Neural cell (in vitro differentiated cells): ENCODE measurements at regions not wholly inside any gene's neighbourhood (a gene's known extent, or its start where the extent isn't known, plus 50 kb on each side); places are given as distances from the start of the nearest gene placed in this dataset.

Experiments used
- H2AFZ ChIP-seq: fragments of 200-600, 300-800 bp; sonication (generic), shearing (Covaris generic); 2 replicates; pipeline ENCODE4 v1.6.0; 2014; ENCODE audit warnings: low read depth, mild to moderate bottlenecking, antibody characterized with exemption, low read length, moderate library complexity
- H3F3A ChIP-seq: fragments of 200-600 bp; shearing (Covaris generic); 2 replicates; pipeline ENCODE4 v1.6.1; 2016; ENCODE audit warnings: mild to moderate bottlenecking, moderate library complexity, mixed read lengths, antibody characterized with exemption, low read length; ENCODE audit not compliant: insufficient read depth, poor library complexity, severe bottlenecking
- H3K27ac ChIP-seq: fragments of 200-600, 300-800 bp; sonication (generic), shearing (Covaris generic); 2 replicates; pipeline ENCODE4 v1.5.1; 2014; ENCODE audit warnings: mild to moderate bottlenecking, low read length, moderate library complexity
- H3K27me3 ChIP-seq: fragments of 300-800, 200-600 bp; sonication (generic), shearing (Covaris generic); 2 replicates; pipeline ENCODE4 v1.6.0; 2014; ENCODE audit warnings: mild to moderate bottlenecking, low read depth, low read length, moderate library complexity; ENCODE audit not compliant: insufficient read depth
- H3K36me3 ChIP-seq: fragments of 300-800, 200-600 bp; sonication (generic), shearing (Covaris generic); 2 replicates; pipeline ENCODE4 v1.5.1; 2014; ENCODE audit warnings: mild to moderate bottlenecking, antibody characterized with exemption, low read length, moderate library complexity; ENCODE audit not compliant: insufficient read depth
- H3K4me2 ChIP-seq: fragments of 300-800, 200-600 bp; sonication (generic), shearing (Covaris generic); 2 replicates; pipeline ENCODE4 v1.6.0; 2014; ENCODE audit warnings: mild to moderate bottlenecking, low read length
- H3K4me3 ChIP-seq: fragments of 300-800, 200-600 bp; sonication (generic), shearing (Covaris generic); 2 replicates; pipeline ENCODE4 v1.5.1; 2014; ENCODE audit warnings: mild to moderate bottlenecking, low read length, moderate library complexity
- H3K79me2 ChIP-seq: fragments of 200-600 bp; shearing (Covaris generic); replicated peaks from 2 replicates; pipeline ENCODE4 v1.6.0; 2014; ENCODE audit warnings: mild to moderate bottlenecking, low read length, moderate library complexity; ENCODE audit not compliant: insufficient read depth
- H3K9ac ChIP-seq: fragments of 300-800, 200-600 bp; sonication (generic), shearing (Covaris generic); 2 replicates; pipeline ENCODE4 v1.6.1; 2016; ENCODE audit warnings: mild to moderate bottlenecking, low read length, mixed read lengths
- H3K9me2 ChIP-seq: fragments of 200-600 bp; shearing (Covaris generic); 2 replicates; pipeline ENCODE4 v1.6.1; 2016; ENCODE audit warnings: mild to moderate bottlenecking, low read length, mixed read lengths; ENCODE audit not compliant: insufficient read depth
- H3K9me3 ChIP-seq: fragments of 200-600, 300-800 bp; sonication (generic), shearing (Covaris generic); 2 replicates; pipeline ENCODE4 v1.6.1; 2016; ENCODE audit warnings: mild to moderate bottlenecking, mixed run types, low read length, moderate library complexity, mixed read lengths
- H4K20me1 ChIP-seq: fragments of 200-600 bp; shearing (Covaris generic); 2 replicates; pipeline ENCODE4 v1.6.1; 2016; ENCODE audit warnings: mild to moderate bottlenecking, mixed run types; ENCODE audit not compliant: insufficient read depth
- EP300 ChIP-seq: fragments of 450-650 bp; conservative IDR thresholded peaks from 2 replicates; pipeline ENCODE4 v1.6.1; 2014; ENCODE audit warnings: antibody characterized with exemption, mild to moderate bottlenecking, moderate library complexity; ENCODE audit not compliant: poor library complexity, severe bottlenecking
- EZH2 ChIP-seq: fragments of 200-600, 300-800 bp; shearing (Covaris generic), sonication (generic); IDR thresholded peaks from 2 replicates; pipeline ENCODE4 v1.6.1; 2014; ENCODE audit warnings: antibody characterized with exemption, low read length, borderline replicate concordance, mild to moderate bottlenecking; ENCODE audit not compliant: insufficient read depth, poor library complexity, severe bottlenecking
- MXI1 ChIP-seq: fragments of 450-650 bp; conservative IDR thresholded peaks from 2 replicates; pipeline ENCODE4 v1.6.1; 2014; ENCODE audit warnings: antibody characterized with exemption, mild to moderate bottlenecking; ENCODE audit not compliant: poor library complexity, severe bottlenecking
- POLR2AphosphoS5 ChIP-seq: IDR thresholded peaks from 2 replicates; pipeline ENCODE4 v1.6.1; 2012
- RAD21 ChIP-seq: fragments of 450-650 bp; conservative IDR thresholded peaks from 2 replicates; pipeline ENCODE4 v1.6.1; 2014; ENCODE audit warnings: antibody characterized with exemption, mild to moderate bottlenecking, moderate library complexity
- REST ChIP-seq: IDR thresholded peaks from 2 replicates; pipeline ENCODE4 v1.6.1; 2012; ENCODE audit warnings: borderline replicate concordance
- SMC3 ChIP-seq: fragments of 450-650 bp; conservative IDR thresholded peaks from 2 replicates; pipeline ENCODE4 v1.6.1; 2014; ENCODE audit warnings: antibody characterized with exemption, mild to moderate bottlenecking, moderate library complexity; ENCODE audit not compliant: poor library complexity
- TAF1 ChIP-seq: IDR thresholded peaks from 2 replicates; pipeline ENCODE4 v1.6.1; 2012; ENCODE audit warnings: low read depth
- TF ChIP-seq, protein P1 (sequence below): fragments of 450-650 bp; IDR thresholded peaks from 2 replicates; pipeline ENCODE4 v1.5.1; 2014; ENCODE audit warnings: antibody characterized with exemption, mild to moderate bottlenecking, moderate library complexity; ENCODE audit not compliant: poor library complexity, severe bottlenecking

DNA sequence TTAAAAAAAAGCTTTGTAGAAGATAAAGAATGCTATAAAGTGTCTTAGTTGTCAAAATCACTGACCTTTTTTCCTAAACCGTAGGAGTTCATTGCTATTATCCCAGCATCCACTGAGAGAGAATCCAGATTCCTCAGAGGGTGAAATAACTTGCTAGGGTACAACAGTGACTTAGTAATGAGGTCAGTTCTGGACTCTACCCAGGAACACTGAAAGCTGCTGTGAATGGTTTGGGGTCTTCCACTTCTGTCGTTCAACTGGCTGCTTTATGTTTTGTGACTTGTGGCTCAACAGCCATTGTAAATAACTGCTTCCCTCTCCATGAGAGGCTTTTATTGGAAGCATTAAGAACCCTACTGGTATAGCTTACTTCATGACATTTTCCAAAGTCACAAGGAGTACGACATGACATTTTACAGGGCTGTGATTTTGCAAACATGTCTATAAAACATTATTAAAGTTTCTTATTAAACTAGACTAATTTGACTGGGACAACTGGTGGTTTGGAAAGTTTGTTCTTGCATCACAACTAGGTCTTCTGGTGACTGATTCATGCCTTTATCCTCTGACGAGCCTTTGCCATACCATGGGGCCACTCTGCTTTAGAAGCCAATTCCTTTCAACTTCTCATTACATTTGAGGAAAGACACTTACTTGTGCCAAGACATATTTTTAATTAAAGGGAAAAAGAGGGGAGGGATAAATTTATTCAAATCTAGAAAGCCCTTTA, 92.2 kb upstream of the CDH11 start:
- no peaks in the 10 kb centered on the region for H3K9me2 ChIP-seq
- H3K36me3 ChIP-seq, result no peaks in the 10 kb centered on the region
- no peaks in the 10 kb centered on the region for H3K27me3 ChIP-seq
- no peaks in the 10 kb centered on the region for H4K20me1 ChIP-seq
- no peak overlapping the region for H3K4me2 ChIP-seq
- H2AFZ ChIP-seq, result no peak overlapping the region
- TF ChIP-seq REST, result no peak
- H3K9ac ChIP-seq, result no peak overlapping the region
- no peaks in the 10 kb centered on the region for H3K79me2 ChIP-seq
- H3K4me3 ChIP-seq, result no peak overlapping the region
- H3K27ac ChIP-seq, result no peak overlapping the region
- no peaks in the 10 kb centered on the region for H3F3A ChIP-seq
- H3K9me3 ChIP-seq, result no peaks in the 10 kb centered on the region

DNA sequence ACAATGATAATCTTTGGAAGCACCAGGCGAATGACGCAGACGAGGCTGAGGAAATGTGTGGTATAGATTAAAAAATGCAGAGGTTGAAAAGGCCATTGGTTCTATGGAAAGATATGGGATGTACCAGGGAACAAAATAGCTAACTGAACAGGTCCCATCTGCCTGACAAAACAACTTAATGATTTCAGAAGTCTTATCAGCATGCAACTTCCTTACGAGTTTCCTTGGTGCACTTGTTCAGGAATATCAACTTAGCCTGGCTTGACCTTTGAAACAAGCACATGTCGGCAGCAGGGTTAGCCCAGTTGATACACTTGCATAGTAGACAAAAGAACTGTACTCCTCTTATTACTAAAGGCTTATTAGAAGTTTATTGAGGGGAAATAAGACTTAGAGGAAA, 90.9 kb upstream of the CDH11 start:
- no peaks in the 10 kb centered on the region for H3K79me2 ChIP-seq
- no peaks in the 10 kb centered on the region for H3K27me3 ChIP-seq

More for the DNA sequence above, 90.9 kb upstream of the CDH11 start:
- Histone ChIP-seq H3K36me3 (no peaks in the 10 kb centered on the region), H3K4me3 (no peak overlapping the region), H3K9ac (no peak overlapping the region), H3F3A (no peaks in the 10 kb centered on the region), H3K4me2 (no peak overlapping the region), H3K9me2 (no peaks in the 10 kb centered on the region), H3K9me3 (no peaks in the 10 kb centered on the region), H4K20me1 (no peaks in the 10 kb centered on the region), H3K27ac (no peak overlapping the region), H2AFZ (no peak overlapping the region)
- TF ChIP-seq MXI1 (no peak), RAD21 (no peak), REST (no peak), TAF1 (no peak), EZH2 (no peak), EP300 (no peak), SMC3 (no peak), POLR2AphosphoS5 (no peak)
- TF ChIP-seq, protein P1, sequence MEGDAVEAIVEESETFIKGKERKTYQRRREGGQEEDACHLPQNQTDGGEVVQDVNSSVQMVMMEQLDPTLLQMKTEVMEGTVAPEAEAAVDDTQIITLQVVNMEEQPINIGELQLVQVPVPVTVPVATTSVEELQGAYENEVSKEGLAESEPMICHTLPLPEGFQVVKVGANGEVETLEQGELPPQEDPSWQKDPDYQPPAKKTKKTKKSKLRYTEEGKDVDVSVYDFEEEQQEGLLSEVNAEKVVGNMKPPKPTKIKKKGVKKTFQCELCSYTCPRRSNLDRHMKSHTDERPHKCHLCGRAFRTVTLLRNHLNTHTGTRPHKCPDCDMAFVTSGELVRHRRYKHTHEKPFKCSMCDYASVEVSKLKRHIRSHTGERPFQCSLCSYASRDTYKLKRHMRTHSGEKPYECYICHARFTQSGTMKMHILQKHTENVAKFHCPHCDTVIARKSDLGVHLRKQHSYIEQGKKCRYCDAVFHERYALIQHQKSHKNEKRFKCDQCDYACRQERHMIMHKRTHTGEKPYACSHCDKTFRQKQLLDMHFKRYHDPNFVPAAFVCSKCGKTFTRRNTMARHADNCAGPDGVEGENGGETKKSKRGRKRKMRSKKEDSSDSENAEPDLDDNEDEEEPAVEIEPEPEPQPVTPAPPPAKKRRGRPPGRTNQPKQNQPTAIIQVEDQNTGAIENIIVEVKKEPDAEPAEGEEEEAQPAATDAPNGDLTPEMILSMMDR, result no peak
